ENCODE measurements at regions not wholly inside any gene's neighbourhood (a gene's known extent, or its start where the extent isn't known, plus 50 kb on each side); places are given as distances from the start of the nearest gene placed in this dataset.

GRCh38 chr4:52164116-52164515, 113.0 kb downstream of the SPATA18 start:
- TF ChIP-seq POLR2AphosphoS5 (IDR thresholded peaks at IDR 0.05) (no peak), POLR2A (IDR thresholded peaks at IDR 0.05) (no peak)

Data from suprapubic skin (tissue), 4 donors.